Hepatocyte (in vitro differentiated cells): ENCODE measurements at regions not wholly inside any gene's neighbourhood (a gene's known extent, or its start where the extent isn't known, plus 50 kb on each side); places are given as distances from the start of the nearest gene placed in this dataset.

Source experiments
- DNase-seq: peaks from one replicate; pipeline ENCODE4 v3.0.0-alpha.2; 2016; ENCODE audit warnings: low spot score
- H2AFZ ChIP-seq: fragments of 200-600 bp; sonication (generic); 2 replicates; pipeline ENCODE4 v1.6.0; 2016; ENCODE audit warnings: antibody characterized with exemption, mild to moderate bottlenecking
- H3K27ac ChIP-seq: fragments of 200-600 bp; sonication (generic); 2 replicates; pipeline ENCODE4 v1.5.1; 2016; ENCODE audit warnings: mild to moderate bottlenecking
- H3K27me3 ChIP-seq: fragments of 200-600 bp; sonication (generic); 2 replicates; pipeline ENCODE4 v1.6.1; 2016
- H3K36me3 ChIP-seq: fragments of 200-600 bp; sonication (generic); replicated peaks from 2 replicates; pipeline ENCODE4 v1.5.1; 2016; ENCODE audit warnings: low read depth; ENCODE audit not compliant: insufficient read depth
- H3K4me1 ChIP-seq: fragments of 200-600 bp; sonication (generic); 2 replicates; pipeline ENCODE4 v1.5.1; 2016; ENCODE audit warnings: mild to moderate bottlenecking, moderate library complexity; ENCODE audit not compliant: insufficient read depth
- H3K4me2 ChIP-seq: fragments of 200-600 bp; sonication (generic); 2 replicates; pipeline ENCODE4 v1.6.0; 2016
- H3K4me3 ChIP-seq: fragments of 200-600 bp; sonication (generic); 2 replicates; pipeline ENCODE4 v1.5.1; 2016; ENCODE audit warnings: mild to moderate bottlenecking
- H3K79me2 ChIP-seq: fragments of 200-600 bp; sonication (generic); 2 replicates; pipeline ENCODE4 v1.6.0; 2017; ENCODE audit warnings: mild to moderate bottlenecking
- H3K9me2 ChIP-seq: fragments of 200-600 bp; sonication (generic); replicated peaks from 2 replicates; pipeline ENCODE4 v1.6.0; 2017; ENCODE audit warnings: mild to moderate bottlenecking; ENCODE audit not compliant: insufficient read depth
- H3K9me3 ChIP-seq: fragments of 200-600 bp; sonication (generic); 2 replicates; pipeline ENCODE4 v1.5.1; 2016; ENCODE audit warnings: low read depth, mild to moderate bottlenecking
- H4K20me1 ChIP-seq: fragments of 200-600 bp; sonication (generic); 2 replicates; pipeline ENCODE4 v1.6.0; 2016; ENCODE audit warnings: mild to moderate bottlenecking; ENCODE audit not compliant: insufficient read depth, poor library complexity, severe bottlenecking
- EZH2 ChIP-seq: fragments of 200-600 bp; sonication (generic); IDR thresholded peaks from 2 replicates; pipeline ENCODE4 v1.6.1; 2016; ENCODE audit warnings: antibody characterized with exemption, mild to moderate bottlenecking, borderline replicate concordance
- EZH2phosphoT487 ChIP-seq: fragments of 200-600 bp; sonication (generic); IDR thresholded peaks from one replicate; pipeline ENCODE4 v1.6.1; 2018; ENCODE audit warnings: antibody characterized with exemption, mild to moderate bottlenecking, low read depth, moderate library complexity; ENCODE audit not compliant: unreplicated experiment, severe bottlenecking
- WGBS: methylation state at CpG from one replicate; pipeline ENCODE4 v1.1.6; 2016; ENCODE audit warnings: low lambda C conversion rate; ENCODE audit errors: missing lambda C conversion rate; 5-methylcytosine and 5-hydroxymethylcytosine counted together
- TF ChIP-seq, protein P1 (sequence below): fragments of 200-600 bp; sonication (generic); IDR thresholded peaks from 2 replicates; pipeline ENCODE4 v1.5.1; 2016; ENCODE audit warnings: antibody characterized with exemption, mild to moderate bottlenecking; ENCODE audit not compliant: poor library complexity

DNA sequence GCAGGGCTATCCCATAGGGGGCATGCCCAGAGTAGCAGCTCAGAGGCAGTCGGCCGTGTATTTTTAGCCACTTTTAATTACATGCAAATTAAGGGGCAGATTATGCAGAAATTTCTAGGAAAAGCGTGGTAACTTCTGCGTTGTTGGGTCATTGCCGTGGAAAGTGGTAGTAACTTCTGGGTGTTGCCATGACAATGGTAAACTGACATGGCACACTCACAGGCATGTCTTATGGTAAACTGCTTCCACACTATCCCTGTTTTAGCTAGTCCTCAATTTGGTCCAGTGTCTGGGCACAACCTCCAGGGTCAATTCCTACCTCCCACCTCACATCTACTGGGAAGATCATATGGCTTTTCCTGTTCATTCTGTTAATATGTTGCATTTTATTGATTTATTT is 428.9 kb upstream of the FANCL start:
- no peak overlapping the region for H3K4me3 ChIP-seq
- DNase-seq: no peak
- H2AFZ ChIP-seq: no peak overlapping the region
- H3K4me2 ChIP-seq: no peak overlapping the region
- no peak overlapping the region for H3K27ac ChIP-seq
- no peaks in the 10 kb centered on the region for H3K79me2 ChIP-seq
- whole genome bisulfite sequencing: 93% methylated on average over 5 of the region's 5 CpGs
- no peaks in the 10 kb centered on the region for H4K20me1 ChIP-seq
- no peaks in the 10 kb centered on the region for H3K4me1 ChIP-seq
- no peaks in the 10 kb centered on the region for H3K9me3 ChIP-seq
- no peaks in the 10 kb centered on the region for H3K9me2 ChIP-seq
- no peak for TF ChIP-seq EZH2phosphoT487
- TF ChIP-seq EZH2: no peak
- TF ChIP-seq, protein P1, sequence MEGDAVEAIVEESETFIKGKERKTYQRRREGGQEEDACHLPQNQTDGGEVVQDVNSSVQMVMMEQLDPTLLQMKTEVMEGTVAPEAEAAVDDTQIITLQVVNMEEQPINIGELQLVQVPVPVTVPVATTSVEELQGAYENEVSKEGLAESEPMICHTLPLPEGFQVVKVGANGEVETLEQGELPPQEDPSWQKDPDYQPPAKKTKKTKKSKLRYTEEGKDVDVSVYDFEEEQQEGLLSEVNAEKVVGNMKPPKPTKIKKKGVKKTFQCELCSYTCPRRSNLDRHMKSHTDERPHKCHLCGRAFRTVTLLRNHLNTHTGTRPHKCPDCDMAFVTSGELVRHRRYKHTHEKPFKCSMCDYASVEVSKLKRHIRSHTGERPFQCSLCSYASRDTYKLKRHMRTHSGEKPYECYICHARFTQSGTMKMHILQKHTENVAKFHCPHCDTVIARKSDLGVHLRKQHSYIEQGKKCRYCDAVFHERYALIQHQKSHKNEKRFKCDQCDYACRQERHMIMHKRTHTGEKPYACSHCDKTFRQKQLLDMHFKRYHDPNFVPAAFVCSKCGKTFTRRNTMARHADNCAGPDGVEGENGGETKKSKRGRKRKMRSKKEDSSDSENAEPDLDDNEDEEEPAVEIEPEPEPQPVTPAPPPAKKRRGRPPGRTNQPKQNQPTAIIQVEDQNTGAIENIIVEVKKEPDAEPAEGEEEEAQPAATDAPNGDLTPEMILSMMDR: no peak
- H3K27me3 ChIP-seq: no peaks in the 10 kb centered on the region
- no peaks in the 10 kb centered on the region for H3K36me3 ChIP-seq

DNA sequence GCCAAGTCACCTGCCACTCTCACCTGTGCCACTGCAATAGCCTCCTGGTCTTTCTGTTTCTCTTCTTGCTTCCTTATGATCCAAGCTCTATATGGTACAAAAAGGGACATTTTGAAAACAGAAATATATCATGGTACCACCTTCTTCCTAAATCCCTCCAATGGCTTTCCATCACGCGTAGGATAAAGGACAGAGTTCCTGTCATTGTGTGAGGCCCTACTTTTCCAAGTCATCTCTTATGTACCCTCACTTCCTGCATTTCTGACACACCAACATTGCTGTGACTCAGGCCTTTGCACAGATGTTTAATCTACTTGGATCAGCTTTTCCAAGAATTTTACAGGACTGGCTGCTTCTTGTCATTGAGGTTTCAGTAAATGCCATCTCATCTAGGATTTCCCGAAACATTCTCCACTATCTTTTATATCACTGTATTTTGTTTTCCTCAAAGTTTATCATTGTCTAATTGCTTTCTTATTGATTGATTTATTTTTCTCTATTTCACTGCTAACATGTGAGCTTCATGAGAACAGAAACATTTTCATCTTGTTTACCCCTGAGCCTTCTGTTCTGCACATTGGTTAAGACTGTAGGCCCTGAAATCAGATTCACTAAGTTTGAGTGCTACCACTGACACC is 426.1 kb upstream of the FANCL start:
- DNase-seq: no peak
- Histone ChIP-seq H3K36me3 (no peaks in the 10 kb centered on the region), H4K20me1 (no peaks in the 10 kb centered on the region), H3K27me3 (no peaks in the 10 kb centered on the region), H3K27ac (no peak overlapping the region), H3K79me2 (no peaks in the 10 kb centered on the region), H3K9me3 (no peaks in the 10 kb centered on the region), H3K4me2 (no peak overlapping the region), H3K9me2 (no peaks in the 10 kb centered on the region), H3K4me3 (no peak overlapping the region), H2AFZ (no peak overlapping the region), H3K4me1 (no peaks in the 10 kb centered on the region)
- TF ChIP-seq EZH2phosphoT487: no peak
- TF ChIP-seq, protein P1: no peak
- no peak for TF ChIP-seq EZH2
- 70% methylated on average over 3 of the region's 3 CpGs for WGBS

DNA sequence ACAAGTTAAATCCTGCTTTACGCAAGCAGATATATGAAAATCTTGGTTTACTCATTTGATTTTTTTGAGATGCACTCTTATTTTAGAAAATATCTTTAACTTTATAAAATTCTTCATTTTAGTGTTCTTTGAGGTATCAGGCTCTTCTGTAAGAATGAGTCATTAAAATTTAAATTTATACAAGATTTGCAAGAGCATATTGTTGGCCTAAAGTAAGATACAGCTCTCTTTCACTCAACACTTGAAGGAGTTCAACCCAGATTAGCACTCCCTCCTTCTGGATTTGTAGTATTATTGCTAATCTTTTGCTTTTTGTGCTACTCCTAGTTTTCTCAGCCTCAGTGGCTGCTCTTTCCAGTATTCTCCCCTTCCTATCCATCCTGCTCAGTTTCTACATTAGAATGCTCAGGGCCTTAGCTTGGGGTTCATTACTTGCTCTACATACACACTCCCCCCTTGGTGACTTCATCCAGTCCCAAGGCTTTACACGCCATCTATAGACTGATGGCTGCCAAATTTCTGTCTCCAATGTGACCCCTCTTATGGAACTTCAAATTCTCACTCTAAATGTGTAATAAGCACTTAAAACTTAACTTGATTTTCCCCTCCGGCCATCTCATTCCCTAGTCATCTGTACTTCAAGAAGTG is 425.3 kb upstream of the FANCL start:
- Histone ChIP-seq H3K79me2 (no peaks in the 10 kb centered on the region), H3K4me2 (no peak overlapping the region), H3K4me1 (no peaks in the 10 kb centered on the region), H4K20me1 (no peaks in the 10 kb centered on the region), H3K9me2 (no peaks in the 10 kb centered on the region), H2AFZ (no peak overlapping the region), H3K36me3 (no peaks in the 10 kb centered on the region), H3K27ac (no peak overlapping the region), H3K4me3 (no peak overlapping the region), H3K27me3 (no peaks in the 10 kb centered on the region), H3K9me3 (no peaks in the 10 kb centered on the region)
- no peak for DNase-seq
- WGBS: 98% methylated on average over 3 of the region's 3 CpGs
- TF ChIP-seq, protein P1: no peak
- TF ChIP-seq EZH2phosphoT487 (no peak), EZH2 (no peak)
